ENCODE measurements at regions not wholly inside any gene's neighbourhood (a gene's known extent, or its start where the extent isn't known, plus 50 kb on each side); places are given as distances from the start of the nearest gene placed in this dataset.
A peak's percentile ranks its signal among the peaks of the same experiment; 100 is the strongest.

DNA sequence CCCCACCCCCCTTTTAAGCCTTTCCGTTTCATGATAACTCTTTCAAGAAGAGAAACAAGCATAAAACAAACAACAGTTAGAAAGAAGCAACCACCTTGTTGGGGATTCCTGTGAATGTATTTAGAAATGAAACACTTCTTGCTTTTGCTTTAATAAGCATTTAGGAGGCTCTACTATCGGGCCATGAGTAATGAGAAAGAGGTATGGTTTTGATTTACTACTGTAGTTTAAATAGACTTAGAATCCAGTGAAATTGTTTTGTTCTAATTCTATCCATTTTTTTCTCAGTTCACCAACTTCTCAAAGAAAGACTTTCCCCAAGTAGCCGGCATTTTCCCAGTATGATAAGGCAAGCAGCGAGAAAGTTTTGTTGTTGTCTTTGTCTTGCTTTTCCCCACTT is 168.7 kb upstream of the HABP2 start:
- no peak for TF ChIP-seq CTCF (IDR thresholded peaks at IDR 0.05; ENCODE audit: low read depth, low read length)
- no peak for TF ChIP-seq EZH2phosphoT487 (IDR thresholded peaks at IDR 0.05; ENCODE audit: low read depth)
- H2AFZ ChIP-seq (ENCODE audit: low read depth, low read length) = no peak overlapping the region
- H3K9ac ChIP-seq (ENCODE audit: low read length) = no peak overlapping the region
- H3K4me3 ChIP-seq (ENCODE audit: low read length) = no peak overlapping the region
- H3K4me1 ChIP-seq (ENCODE audit: low read length) = no peaks in the 10 kb centered on the region
- H3K27ac ChIP-seq (ENCODE audit: low read length) = no peak overlapping the region
- no peaks in the 10 kb centered on the region for H3K36me3 ChIP-seq (replicated peaks; ENCODE audit: low read depth, low read length)
- no peak overlapping the region for H3K4me2 ChIP-seq (ENCODE audit: low read length)
- H3K79me2 ChIP-seq (ENCODE audit: low read length) = no peaks in the 10 kb centered on the region
- peaks cover 39% of the 10 kb centered on the region for H3K27me3 ChIP-seq (ENCODE audit: low read depth, low read length)
- no peaks in the 10 kb centered on the region for H3K9me3 ChIP-seq (ENCODE audit: insufficient read depth, low read length)
- H4K20me1 ChIP-seq (ENCODE audit: insufficient read depth, low read length) = no peaks in the 10 kb centered on the region

GRCh38 chr10:113385021-113385999 is 167.5 kb upstream of the HABP2 start:
- no peak overlapping the region for H3K27ac ChIP-seq (ENCODE audit: low read length)
- no peaks in the 10 kb centered on the region for H3K4me1 ChIP-seq (ENCODE audit: low read length)
- no peaks in the 10 kb centered on the region for H3K9me3 ChIP-seq (ENCODE audit: insufficient read depth, low read length)
- peak; percentile 63 for TF ChIP-seq CTCF (IDR thresholded peaks at IDR 0.05; ENCODE audit: low read depth, low read length)
- TF ChIP-seq EZH2phosphoT487 (IDR thresholded peaks at IDR 0.05; ENCODE audit: low read depth) = no peak
- peaks cover 49% of the 10 kb centered on the region for H3K27me3 ChIP-seq (ENCODE audit: low read depth, low read length)
- no peak overlapping the region for H3K4me3 ChIP-seq (ENCODE audit: low read length)
- no peak overlapping the region for H2AFZ ChIP-seq (ENCODE audit: low read depth, low read length)
- no peaks in the 10 kb centered on the region for H4K20me1 ChIP-seq (ENCODE audit: insufficient read depth, low read length)
- H3K79me2 ChIP-seq (ENCODE audit: low read length) = no peaks in the 10 kb centered on the region
- no peaks in the 10 kb centered on the region for H3K36me3 ChIP-seq (replicated peaks; ENCODE audit: low read depth, low read length)
- H3K9ac ChIP-seq (ENCODE audit: low read length) = no peak overlapping the region
- H3K4me2 ChIP-seq (ENCODE audit: low read length) = no peak overlapping the region

GRCh38 chr10:113386005-113386404 is 166.8 kb upstream of the HABP2 start:
- no peak overlapping the region for H3K4me3 ChIP-seq (ENCODE audit: low read length)
- TF ChIP-seq CTCF (IDR thresholded peaks at IDR 0.05; ENCODE audit: low read depth, low read length) (no peak), EZH2phosphoT487 (IDR thresholded peaks at IDR 0.05; ENCODE audit: low read depth) (no peak)

DNA sequence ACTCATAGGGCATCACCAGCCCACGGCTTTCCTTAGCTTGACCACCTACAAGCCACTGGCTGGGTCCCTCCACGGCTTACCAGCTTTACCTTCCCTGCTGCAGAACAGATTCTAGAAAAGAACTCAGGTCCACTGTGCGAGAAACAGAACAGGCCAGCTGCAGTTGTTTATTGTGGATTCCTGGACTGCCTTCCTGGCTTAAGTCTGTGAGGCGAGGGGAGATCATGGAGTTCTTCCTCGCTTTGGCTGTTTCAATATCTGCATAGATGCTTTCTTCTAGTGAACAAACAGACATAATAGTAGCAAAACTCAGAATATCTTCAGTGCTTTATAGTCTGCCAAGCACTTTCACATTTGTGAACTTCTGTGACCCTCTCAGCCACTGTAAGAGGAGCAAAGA is 162.9 kb upstream of the HABP2 start:
- H3K9ac ChIP-seq (ENCODE audit: low read length) = no peak overlapping the region
- H3K27ac ChIP-seq (ENCODE audit: low read length) = no peak overlapping the region
- no peaks in the 10 kb centered on the region for H3K36me3 ChIP-seq (replicated peaks; ENCODE audit: low read depth, low read length)
- no peak overlapping the region for H3K4me3 ChIP-seq (ENCODE audit: low read length)
- no peaks in the 10 kb centered on the region for H3K4me1 ChIP-seq (ENCODE audit: low read length)
- H2AFZ ChIP-seq (ENCODE audit: low read depth, low read length) = no peak overlapping the region
- no peak overlapping the region for H3K4me2 ChIP-seq (ENCODE audit: low read length)
- TF ChIP-seq EZH2phosphoT487 (IDR thresholded peaks at IDR 0.05; ENCODE audit: low read depth) = no peak
- TF ChIP-seq CTCF (IDR thresholded peaks at IDR 0.05; ENCODE audit: low read depth, low read length) = no peak
- no peaks in the 10 kb centered on the region for H4K20me1 ChIP-seq (ENCODE audit: insufficient read depth, low read length)
- H3K79me2 ChIP-seq (ENCODE audit: low read length) = no peaks in the 10 kb centered on the region
- H3K27me3 ChIP-seq (ENCODE audit: low read depth, low read length) = peaks cover 26% of the 10 kb centered on the region
- no peaks in the 10 kb centered on the region for H3K9me3 ChIP-seq (ENCODE audit: insufficient read depth, low read length)

More at GRCh38 chr10:113386005-113386404, 166.8 kb upstream of the HABP2 start:
- H3K79me2 ChIP-seq (ENCODE audit: low read length) = no peaks in the 10 kb centered on the region
- no peak overlapping the region for H2AFZ ChIP-seq (ENCODE audit: low read depth, low read length)
- no peaks in the 10 kb centered on the region for H3K4me1 ChIP-seq (ENCODE audit: low read length)
- H3K27ac ChIP-seq (ENCODE audit: low read length) = no peak overlapping the region
- H3K4me2 ChIP-seq (ENCODE audit: low read length) = no peak overlapping the region
- no peaks in the 10 kb centered on the region for H3K9me3 ChIP-seq (ENCODE audit: insufficient read depth, low read length)
- H3K27me3 ChIP-seq (ENCODE audit: low read depth, low read length) = peaks cover 48% of the 10 kb centered on the region
- H3K9ac ChIP-seq (ENCODE audit: low read length) = no peak overlapping the region
- H3K36me3 ChIP-seq (replicated peaks; ENCODE audit: low read depth, low read length) = no peaks in the 10 kb centered on the region
- H4K20me1 ChIP-seq (ENCODE audit: insufficient read depth, low read length) = no peaks in the 10 kb centered on the region

Measured in OCI-LY3 (cell line).